Type B pancreatic cell (in vitro differentiated cells): ENCODE measurements at regions not wholly inside any gene's neighbourhood (a gene's known extent, or its start where the extent isn't known, plus 50 kb on each side); places are given as distances from the start of the nearest gene placed in this dataset.

ENCODE experiments used
- DNase-seq: peaks from one replicate; pipeline ENCODE4 v3.0.0; 2021; ENCODE audit warnings: mixed read lengths; ENCODE audit not compliant: unreplicated experiment; ENCODE audit errors: extremely low spot score
- H3K27ac Mint-ChIP-seq: 2 replicates; pipeline ENCODE4 v1.8.0; 2021; ENCODE audit warnings: mild to moderate bottlenecking, mixed read lengths
- H3K27me3 Mint-ChIP-seq: 2 replicates; pipeline ENCODE4 v1.8.0; 2021; ENCODE audit warnings: mixed read lengths
- H3K36me3 Mint-ChIP-seq: 2 replicates; pipeline ENCODE4 v1.8.0; 2021; ENCODE audit warnings: mixed read lengths
- H3K4me1 Mint-ChIP-seq: one replicate; pipeline ENCODE4 v1.8.0; 2021; ENCODE audit warnings: mixed read lengths; ENCODE audit not compliant: unreplicated experiment
- H3K4me3 Mint-ChIP-seq: 2 replicates; pipeline ENCODE4 v1.8.0; 2021; ENCODE audit warnings: mild to moderate bottlenecking, mixed read lengths
- H3K9me3 Mint-ChIP-seq: 2 replicates; pipeline ENCODE4 v1.8.0; 2021; ENCODE audit warnings: mixed read lengths
- CTCF ChIP-seq: fragments of 200-600 bp; sonication (generic); conservative IDR thresholded peaks from 2 replicates; pipeline ENCODE4 v1.5.0; 2021; ENCODE audit warnings: antibody characterized with exemption, mild to moderate bottlenecking

GRCh38 chr11:71332046-71332445, 79.7 kb upstream of the SHANK2 start:
- H3K9me3 Mint-ChIP-seq, result no peaks in the 10 kb centered on the region
- no peak overlapping the region for H3K27ac Mint-ChIP-seq
- no peaks in the 10 kb centered on the region for H3K36me3 Mint-ChIP-seq
- no peaks in the 10 kb centered on the region for H3K27me3 Mint-ChIP-seq
- no peaks in the 10 kb centered on the region for H3K4me1 Mint-ChIP-seq
- no peak for TF ChIP-seq CTCF
- H3K4me3 Mint-ChIP-seq, result no peak overlapping the region
- no peak for DNase-seq

DNA sequence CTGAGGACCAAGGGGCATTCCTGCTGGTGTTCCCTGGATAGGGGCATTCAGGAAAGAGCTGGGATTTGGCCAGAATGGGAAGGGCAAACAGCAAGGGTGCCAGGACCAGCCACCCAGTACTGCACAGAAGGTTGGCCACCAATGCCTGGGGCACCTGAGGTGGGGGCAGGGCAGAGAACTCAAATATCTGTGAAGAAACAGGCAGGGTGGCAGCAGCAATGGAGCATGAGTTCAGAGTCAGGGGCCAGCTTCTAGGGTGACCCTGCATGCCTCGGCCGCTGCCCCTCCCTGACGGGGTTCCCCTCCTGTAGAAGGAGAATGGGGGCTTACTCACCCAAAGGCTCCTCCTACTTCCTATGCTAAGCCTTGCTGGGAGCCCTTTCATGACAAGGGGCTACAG, 79.3 kb upstream of the SHANK2 start:
- no peak overlapping the region for H3K4me3 Mint-ChIP-seq
- H3K36me3 Mint-ChIP-seq, result no peaks in the 10 kb centered on the region
- no peaks in the 10 kb centered on the region for H3K27me3 Mint-ChIP-seq

DNA sequence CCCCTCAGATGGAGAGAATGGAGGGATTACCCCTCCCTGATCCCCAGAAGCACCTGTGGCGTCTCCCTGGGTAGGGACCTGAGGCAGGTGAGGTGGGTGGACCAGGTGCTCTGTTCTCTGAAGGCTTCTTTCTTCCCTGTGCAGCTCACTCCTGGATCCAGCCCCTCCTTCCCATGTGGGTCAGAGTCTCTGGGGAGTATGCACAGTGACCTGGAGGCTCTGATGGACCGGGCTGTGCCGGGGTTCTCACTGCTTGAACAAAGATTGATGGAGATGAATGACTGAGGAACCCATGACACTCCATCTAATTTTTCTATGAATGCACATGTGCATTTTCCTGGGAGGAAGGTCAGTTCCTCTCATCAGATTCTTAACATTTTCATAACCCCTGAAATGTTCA, 78.6 kb upstream of the SHANK2 start:
- no peaks in the 10 kb centered on the region for H3K27me3 Mint-ChIP-seq
- DNase-seq, result no peak

More for the DNA sequence above, 79.3 kb upstream of the SHANK2 start:
- DNase-seq, result no peak
- Mint-ChIP-seq H3K4me1 (no peaks in the 10 kb centered on the region), H3K9me3 (no peaks in the 10 kb centered on the region), H3K27ac (no peak overlapping the region)
- no peak for TF ChIP-seq CTCF

GRCh38 chr11:71330349-71330748, 78.0 kb upstream of the SHANK2 start:
- DNase-seq, result no peak
- Mint-ChIP-seq H3K9me3 (no peaks in the 10 kb centered on the region), H3K27ac (no peak overlapping the region), H3K4me1 (no peaks in the 10 kb centered on the region), H3K4me3 (no peak overlapping the region), H3K27me3 (no peaks in the 10 kb centered on the region), H3K36me3 (no peaks in the 10 kb centered on the region)
- no peak for TF ChIP-seq CTCF

More for the DNA sequence above, 78.6 kb upstream of the SHANK2 start:
- Mint-ChIP-seq H3K9me3 (no peaks in the 10 kb centered on the region), H3K4me3 (no peak overlapping the region), H3K27ac (no peak overlapping the region), H3K36me3 (no peaks in the 10 kb centered on the region), H3K4me1 (no peaks in the 10 kb centered on the region)
- no peak for TF ChIP-seq CTCF

DNA sequence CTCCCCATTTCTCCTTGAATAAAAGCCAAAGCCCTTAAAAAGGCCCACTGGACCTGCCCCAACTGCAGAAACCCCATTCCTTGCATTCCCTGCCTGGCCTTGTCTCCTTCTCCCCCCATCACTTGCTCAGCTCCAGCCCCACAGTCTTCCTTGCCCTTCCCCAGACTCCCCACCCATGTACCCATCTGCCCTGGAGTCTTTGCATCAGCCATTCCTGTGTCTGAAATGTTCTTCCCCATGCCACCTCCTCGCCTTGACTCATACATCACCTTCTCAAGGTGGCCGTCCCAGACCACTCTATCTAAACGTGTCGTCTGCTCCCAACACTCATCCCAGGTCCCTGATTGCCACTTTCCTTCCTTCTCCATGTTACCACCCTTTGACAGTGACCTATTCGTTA, 77.4 kb upstream of the SHANK2 start:
- Mint-ChIP-seq H3K9me3 (no peaks in the 10 kb centered on the region), H3K36me3 (no peaks in the 10 kb centered on the region), H3K27ac (no peak overlapping the region), H3K27me3 (no peaks in the 10 kb centered on the region), H3K4me1 (no peaks in the 10 kb centered on the region), H3K4me3 (no peak overlapping the region)
- DNase-seq, result no peak
- TF ChIP-seq CTCF, result no peak

DNA sequence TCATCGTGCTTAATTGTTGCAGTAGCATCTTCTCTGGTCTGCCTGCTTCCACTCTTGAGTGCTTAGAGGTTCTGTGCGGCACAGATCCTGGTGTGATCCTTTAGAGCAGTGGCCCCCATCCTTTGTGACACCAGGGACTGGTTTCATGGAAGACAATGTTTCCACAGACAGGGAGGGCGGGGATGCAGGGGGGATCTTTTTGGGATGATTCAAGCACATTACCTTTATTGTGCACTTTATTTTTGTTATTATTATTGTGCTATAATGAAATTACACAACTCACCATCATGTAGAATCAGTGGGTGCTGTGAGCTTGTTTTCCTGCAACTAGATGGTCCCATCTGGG, 76.8 kb upstream of the SHANK2 start:
- H3K27ac Mint-ChIP-seq, result no peak overlapping the region
- no peaks in the 10 kb centered on the region for H3K36me3 Mint-ChIP-seq
- H3K9me3 Mint-ChIP-seq, result no peaks in the 10 kb centered on the region
- no peaks in the 10 kb centered on the region for H3K27me3 Mint-ChIP-seq
- no peaks in the 10 kb centered on the region for H3K4me1 Mint-ChIP-seq
- H3K4me3 Mint-ChIP-seq, result no peak overlapping the region
- no peak for DNase-seq
- TF ChIP-seq CTCF, result no peak
